Vagina (tissue), 2 donors: ENCODE measurements at regions not wholly inside any gene's neighbourhood (a gene's known extent, or its start where the extent isn't known, plus 50 kb on each side); places are given as distances from the start of the nearest gene placed in this dataset.

ENCODE experiments used
- DNase-seq, 2 donors: peaks; one replicate each; pipeline ENCODE4 v3.0.0-alpha.2; 2017; ENCODE audit errors: extremely low spot score in 2 of 2
- H3K27ac ChIP-seq: fragments of 200-600 bp; sonication (generic); one replicate; pipeline ENCODE4 v1.5.1; 2019
- H3K27me3 ChIP-seq: fragments of 200-600 bp; sonication (generic); one replicate; pipeline ENCODE4 v1.5.1; 2019
- H3K36me3 ChIP-seq, 2 donors: fragments of 200-600 bp; sonication (generic); one replicate each; pipeline ENCODE4 v1.5.1; 2017 to 2019
- H3K4me1 ChIP-seq: fragments of 200-600 bp; sonication (generic); one replicate; pipeline ENCODE4 v1.5.1; 2019
- H3K4me3 ChIP-seq, 2 donors: fragments of 200-600 bp; sonication (generic); 1 replicate in 1 of 2; 2 replicates in 1 of 2; pipeline ENCODE4 v1.5.1; 2016 to 2019
- H3K9me3 ChIP-seq: fragments of 200-600 bp; sonication (generic); one replicate; pipeline ENCODE4 v1.5.1; 2019
- POLR2A ChIP-seq, 2 donors: fragments of 450-650 bp; IDR thresholded peaks; one replicate each; pipeline ENCODE4 v1.6.1; 2017; ENCODE audit warnings: antibody characterized with exemption in 2 of 2, mild to moderate bottlenecking in 2 of 2, moderate library complexity in 2 of 2
- POLR2AphosphoS5 ChIP-seq, 2 donors: sonication (generic); formaldehyde crosslinking; IDR thresholded peaks; one replicate each; pipeline ENCODE4 v1.9.0; 2017; ENCODE audit warnings: antibody characterized with exemption in 2 of 2, mild to moderate bottlenecking in 2 of 2, low read depth in 1 of 2; ENCODE audit not compliant: insufficient read depth in 1 of 2
- intact Hi-C: fragments of 100-400 bp; cut with DNase I; formaldehyde crosslinking; loops from one replicate; pipeline ENCODE4 v1.15.1; 2023
- TF ChIP-seq, protein P1 (sequence below), 3 experiments: fragments of 450-650 bp in 2 of 3; fragments of 200-600 bp in 1 of 3; sonication (generic) in 1 of 3; IDR thresholded peaks; one replicate each; pipeline ENCODE4 v1.5.1; 2017 to 2019; ENCODE audit warnings: antibody characterized with exemption in 3 of 3, mild to moderate bottlenecking in 2 of 3, moderate library complexity in 2 of 3

DNA sequence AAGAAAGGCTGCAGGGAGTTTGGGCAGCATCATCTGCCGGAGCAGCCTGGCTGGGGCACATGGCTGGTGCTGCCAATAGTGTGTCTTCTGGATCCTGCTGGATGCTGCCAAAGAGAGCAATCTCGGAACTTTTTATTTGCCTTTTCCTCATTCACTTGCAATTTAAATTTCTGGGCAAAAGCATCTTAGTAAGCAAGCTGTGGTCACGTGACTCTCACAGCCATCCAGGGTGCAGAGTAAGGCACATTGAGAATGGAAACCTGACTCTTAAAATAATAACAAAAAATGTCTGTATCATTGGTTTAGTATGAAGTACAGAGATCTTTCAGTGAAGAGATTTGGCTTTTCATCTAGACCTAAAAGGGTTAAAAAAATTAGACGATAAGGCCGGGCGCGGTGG lies 910.3 kb downstream of the STIM2 start:
- H3K9me3 ChIP-seq: no peaks in the 10 kb centered on the region
- no peak overlapping the region for H3K4me3 ChIP-seq
- no peak overlapping the region for H3K27ac ChIP-seq
- H3K27me3 ChIP-seq: no peaks in the 10 kb centered on the region
- no peak for DNase-seq
- TF ChIP-seq, protein P1, sequence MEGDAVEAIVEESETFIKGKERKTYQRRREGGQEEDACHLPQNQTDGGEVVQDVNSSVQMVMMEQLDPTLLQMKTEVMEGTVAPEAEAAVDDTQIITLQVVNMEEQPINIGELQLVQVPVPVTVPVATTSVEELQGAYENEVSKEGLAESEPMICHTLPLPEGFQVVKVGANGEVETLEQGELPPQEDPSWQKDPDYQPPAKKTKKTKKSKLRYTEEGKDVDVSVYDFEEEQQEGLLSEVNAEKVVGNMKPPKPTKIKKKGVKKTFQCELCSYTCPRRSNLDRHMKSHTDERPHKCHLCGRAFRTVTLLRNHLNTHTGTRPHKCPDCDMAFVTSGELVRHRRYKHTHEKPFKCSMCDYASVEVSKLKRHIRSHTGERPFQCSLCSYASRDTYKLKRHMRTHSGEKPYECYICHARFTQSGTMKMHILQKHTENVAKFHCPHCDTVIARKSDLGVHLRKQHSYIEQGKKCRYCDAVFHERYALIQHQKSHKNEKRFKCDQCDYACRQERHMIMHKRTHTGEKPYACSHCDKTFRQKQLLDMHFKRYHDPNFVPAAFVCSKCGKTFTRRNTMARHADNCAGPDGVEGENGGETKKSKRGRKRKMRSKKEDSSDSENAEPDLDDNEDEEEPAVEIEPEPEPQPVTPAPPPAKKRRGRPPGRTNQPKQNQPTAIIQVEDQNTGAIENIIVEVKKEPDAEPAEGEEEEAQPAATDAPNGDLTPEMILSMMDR (IDR thresholded peaks at IDR 0.05): no peak
- TF ChIP-seq POLR2A (IDR thresholded peaks at IDR 0.05) (no peak), POLR2AphosphoS5 (IDR thresholded peaks at IDR 0.05; ENCODE audit: insufficient read depth in 1 of 2, low read depth in 1 of 2) (no peak)
- intact Hi-C loops: no loop called here
- H3K4me1 ChIP-seq: no peaks in the 10 kb centered on the region
- no peaks in the 10 kb centered on the region for H3K36me3 ChIP-seq

DNA sequence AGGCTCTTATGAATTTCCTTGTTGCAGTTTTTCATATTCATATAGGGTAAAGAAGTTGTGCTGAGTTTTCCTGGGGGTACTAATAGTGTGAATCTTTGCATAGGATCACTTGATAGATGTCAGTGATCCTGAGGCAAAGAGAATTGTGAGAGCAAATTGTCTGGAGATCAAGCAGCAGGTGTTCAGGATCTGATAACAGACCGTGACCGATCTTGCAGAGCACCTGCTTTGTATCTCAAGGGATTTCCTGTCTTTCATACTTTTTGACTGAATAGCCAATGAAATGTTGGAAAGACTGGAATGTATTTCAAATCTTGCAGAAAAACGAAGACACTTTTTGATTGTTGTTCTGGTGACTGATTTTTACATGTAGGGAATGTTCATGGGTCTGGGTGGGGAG lies 914.5 kb downstream of the STIM2 start:
- H3K36me3 ChIP-seq: no peaks in the 10 kb centered on the region
- H3K27me3 ChIP-seq: no peaks in the 10 kb centered on the region
- H3K4me1 ChIP-seq: no peaks in the 10 kb centered on the region
- intact Hi-C loops: no loop called here
- no peak overlapping the region for H3K4me3 ChIP-seq
- no peak for TF ChIP-seq POLR2A (IDR thresholded peaks at IDR 0.05)
- no peak for TF ChIP-seq POLR2AphosphoS5 (IDR thresholded peaks at IDR 0.05; ENCODE audit: insufficient read depth in 1 of 2, low read depth in 1 of 2)
- DNase-seq: no peak
- no peak overlapping the region for H3K27ac ChIP-seq
- no peaks in the 10 kb centered on the region for H3K9me3 ChIP-seq

DNA sequence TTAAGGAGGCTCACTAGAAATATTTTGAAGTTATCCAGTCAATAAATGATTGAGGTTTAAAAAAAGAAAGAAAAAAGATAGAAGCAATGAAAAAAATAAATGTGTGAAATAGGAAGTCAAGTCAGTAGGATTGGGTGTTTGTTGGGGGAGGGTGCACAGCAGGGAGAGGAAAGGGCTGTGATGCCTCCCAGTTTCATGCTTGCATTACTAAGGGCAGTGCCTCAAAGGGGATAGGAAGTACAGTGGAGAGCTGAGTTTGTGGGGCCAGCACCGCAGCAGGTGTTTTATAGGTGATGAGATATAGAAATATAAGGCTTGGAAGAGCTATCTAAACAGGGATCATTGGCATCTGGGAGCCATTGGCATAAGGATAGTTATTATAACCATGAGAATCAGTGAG lies 919.2 kb downstream of the STIM2 start:
- DNase-seq: no peak
- Histone ChIP-seq H3K4me3 (no peak overlapping the region), H3K27ac (no peak overlapping the region), H3K27me3 (no peaks in the 10 kb centered on the region), H3K9me3 (no peaks in the 10 kb centered on the region), H3K36me3 (no peaks in the 10 kb centered on the region), H3K4me1 (no peaks in the 10 kb centered on the region)
- intact Hi-C loops: no loop called here
- TF ChIP-seq POLR2A (IDR thresholded peaks at IDR 0.05): no peak
- TF ChIP-seq POLR2AphosphoS5 (IDR thresholded peaks at IDR 0.05; ENCODE audit: insufficient read depth in 1 of 2, low read depth in 1 of 2): no peak
- TF ChIP-seq, protein P1 (IDR thresholded peaks at IDR 0.05): no peak

DNA sequence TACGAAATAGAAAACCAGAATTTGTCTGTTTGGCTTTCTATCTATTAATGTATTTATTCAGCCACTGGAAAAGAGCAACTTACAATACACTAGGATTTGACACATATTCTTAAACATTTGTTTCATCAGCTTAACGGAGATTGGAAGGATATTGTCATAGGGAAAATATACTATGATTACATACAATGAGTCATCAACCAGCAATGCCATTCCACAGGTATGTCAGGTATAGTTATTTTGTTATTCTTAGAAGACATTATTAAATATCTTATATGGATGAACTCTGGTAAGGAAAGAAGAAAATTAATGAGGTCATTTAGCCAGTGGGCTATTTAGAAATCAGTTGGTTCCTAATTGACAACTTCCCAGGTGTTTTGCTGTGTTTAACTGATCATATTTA lies 926.6 kb downstream of the STIM2 start:
- TF ChIP-seq POLR2A (IDR thresholded peaks at IDR 0.05): no peak

DNA sequence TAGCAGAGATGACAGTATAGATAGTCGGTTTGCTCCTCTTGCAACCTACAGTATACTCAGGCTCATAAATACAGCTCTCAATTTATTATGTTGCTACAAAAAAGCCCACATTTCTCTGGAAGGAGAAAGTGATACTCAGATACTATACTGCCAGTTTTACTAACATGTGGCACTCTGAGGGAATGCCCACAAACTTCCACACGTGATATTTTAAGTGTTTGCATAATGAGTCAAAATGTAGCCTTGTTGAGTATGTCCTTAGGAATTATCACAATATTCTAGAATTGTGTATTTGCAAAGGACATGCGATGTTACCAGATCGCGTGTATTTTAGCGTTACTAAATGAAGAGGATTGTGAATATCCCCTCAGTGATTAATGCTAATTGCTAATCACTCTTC lies 929.1 kb downstream of the STIM2 start:
- no peaks in the 10 kb centered on the region for H3K36me3 ChIP-seq
- no peak for DNase-seq
- H3K9me3 ChIP-seq: no peaks in the 10 kb centered on the region
- no peak overlapping the region for H3K27ac ChIP-seq
- H3K4me3 ChIP-seq: no peak overlapping the region
- H3K27me3 ChIP-seq: no peaks in the 10 kb centered on the region
- no peaks in the 10 kb centered on the region for H3K4me1 ChIP-seq
- intact Hi-C loops: no loop called here
- TF ChIP-seq, protein P1 (IDR thresholded peaks at IDR 0.05): no peak
- TF ChIP-seq POLR2AphosphoS5 (IDR thresholded peaks at IDR 0.05; ENCODE audit: insufficient read depth in 1 of 2, low read depth in 1 of 2) (no peak), POLR2A (IDR thresholded peaks at IDR 0.05) (no peak)

More for the DNA sequence above, 926.6 kb downstream of the STIM2 start:
- H3K36me3 ChIP-seq: no peaks in the 10 kb centered on the region
- DNase-seq: no peak
- H3K4me3 ChIP-seq: no peak overlapping the region
- H3K9me3 ChIP-seq: no peaks in the 10 kb centered on the region
- no peak overlapping the region for H3K27ac ChIP-seq
- intact Hi-C loops: no loop called here
- H3K4me1 ChIP-seq: no peaks in the 10 kb centered on the region
- H3K27me3 ChIP-seq: no peaks in the 10 kb centered on the region

DNA sequence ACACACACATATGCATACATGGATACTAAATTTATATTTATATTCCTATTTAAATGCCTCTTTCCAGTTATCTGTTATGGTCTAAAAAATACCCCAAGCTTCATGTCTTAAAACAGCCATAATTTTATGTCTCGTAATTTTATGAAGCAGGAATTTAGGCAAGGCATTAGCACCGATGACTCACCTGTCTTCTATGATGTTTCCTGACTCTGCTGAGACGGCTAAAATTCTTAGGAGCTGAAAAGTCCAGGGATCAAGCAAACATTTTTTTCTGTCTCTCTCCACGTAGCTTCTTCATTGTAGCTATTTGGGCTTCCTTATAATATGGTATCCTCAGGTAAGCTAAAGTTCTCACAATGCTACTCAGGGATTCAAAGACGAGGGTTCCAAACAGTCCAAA lies 930.3 kb downstream of the STIM2 start:
- H3K27ac ChIP-seq: no peak overlapping the region
- H3K9me3 ChIP-seq: no peaks in the 10 kb centered on the region
- intact Hi-C loops: no loop called here
- TF ChIP-seq, protein P1 (IDR thresholded peaks at IDR 0.05): no peak
- no peak for TF ChIP-seq POLR2A (IDR thresholded peaks at IDR 0.05)
- no peak for TF ChIP-seq POLR2AphosphoS5 (IDR thresholded peaks at IDR 0.05; ENCODE audit: insufficient read depth in 1 of 2, low read depth in 1 of 2)
- no peaks in the 10 kb centered on the region for H3K27me3 ChIP-seq
- H3K4me1 ChIP-seq: no peaks in the 10 kb centered on the region
- no peak overlapping the region for H3K4me3 ChIP-seq
- no peaks in the 10 kb centered on the region for H3K36me3 ChIP-seq
- DNase-seq: no peak
